ENCODE measurements at regions not wholly inside any gene's neighbourhood (a gene's known extent, or its start where the extent isn't known, plus 50 kb on each side); places are given as distances from the start of the nearest gene placed in this dataset.
"Not testable (repeated sequence)": the region's sequence is repeated elsewhere in the genome, so short reads cannot be mapped to it uniquely, and the experiment has no call there.

GRCh38 chr22:23497889-23498288 is 82.2 kb downstream of the IGLL1 start:
- ATAC-seq; H3K4me3 ChIP-seq; H3K4me1 ChIP-seq (replicated peaks in 1 of 2; ENCODE audit: control insufficient read depth in 2 of 2, insufficient read depth in 2 of 2, low read length in 2 of 2); H2AFZ ChIP-seq (ENCODE audit: low read depth, low read length); FAIRE-seq; H3K4me2 ChIP-seq (ENCODE audit: insufficient read depth, low read length); H3K36me3 ChIP-seq (ENCODE audit: control insufficient read depth, insufficient read depth, low read length); in situ Hi-C loops (cut with MboI); H4K20me1 ChIP-seq (replicated peaks; ENCODE audit: control insufficient read depth, insufficient read depth, low read length); CTCF ChIA-PET (ENCODE audit: low intra/inter-chr PET ratio); H3K27me3 ChIP-seq (ENCODE audit: control insufficient read depth in 2 of 2, insufficient read depth in 2 of 2, low read length in 2 of 2); BruUV-seq (replicated peaks); H3K27ac ChIP-seq (ENCODE audit: extremely low read depth, low read depth, low read length); H3K9me3 ChIP-seq (replicated peaks; ENCODE audit: control insufficient read depth, insufficient read depth, low read depth, low read length); intact Hi-C loops (cut with micrococcal nuclease); H3K79me2 ChIP-seq (ENCODE audit: control insufficient read depth, insufficient read depth, low read length); DNase-seq (ENCODE audit: extremely low read depth in 1 of 4, low spot score in 3 of 4); H3K9me1 ChIP-seq (ENCODE audit: control insufficient read depth, insufficient read depth, low read length); H3K9ac ChIP-seq (ENCODE audit: insufficient read depth in 1 of 2, low read depth in 2 of 2, low read length in 2 of 2): not testable (repeated sequence)
- WGBS (ENCODE audit: insufficient coverage, low coverage, missing lambda C conversion rate), result 25% methylated on average over 5 of the region's 6 CpGs
- POLR2A ChIA-PET, result interaction anchor here (1.0 kb wide), 1 partner anchor 11 kb away, joined by 3 read pairs; no protein-coding TSS in a partner anchor

GRCh38 chr22:23497016-23497885 is 82.8 kb downstream of the IGLL1 start:
- intact Hi-C loops (cut with micrococcal nuclease), result no loop called here
- Histone ChIP-seq H3K4me3 (no peak overlapping the region), H3K4me1 (replicated peaks in 1 of 2; ENCODE audit: control insufficient read depth in 2 of 2, insufficient read depth in 2 of 2, low read length in 2 of 2) (no peaks in the 10 kb centered on the region; a peak in 1 of 5 replicates), H3K36me3 (ENCODE audit: control insufficient read depth, insufficient read depth, low read length) (no peaks in the 10 kb centered on the region), H2AFZ (ENCODE audit: low read depth, low read length) (no peak overlapping the region), H3K9ac (ENCODE audit: insufficient read depth in 1 of 2, low read depth in 2 of 2, low read length in 2 of 2) (no peak overlapping the region), H3K79me2 (ENCODE audit: control insufficient read depth, insufficient read depth, low read length) (no peaks in the 10 kb centered on the region), H3K27me3 (ENCODE audit: control insufficient read depth in 2 of 2, insufficient read depth in 2 of 2, low read length in 2 of 2) (peaks cover 0 to 6% of the 10 kb centered on the region in 2 experiments; a peak in 1 of 5 replicates), H3K9me3 (replicated peaks; ENCODE audit: control insufficient read depth, insufficient read depth, low read depth, low read length) (no peaks in the 10 kb centered on the region), H3K4me2 (ENCODE audit: insufficient read depth, low read length) (no peak overlapping the region), H3K9me1 (ENCODE audit: control insufficient read depth, insufficient read depth, low read length) (no peaks in the 10 kb centered on the region), H4K20me1 (replicated peaks; ENCODE audit: control insufficient read depth, insufficient read depth, low read length) (no peaks in the 10 kb centered on the region), H3K27ac (ENCODE audit: extremely low read depth, low read depth, low read length) (no peak overlapping the region)
- no peak for FAIRE-seq
- TF ChIP-seq RBM25 (IDR thresholded peaks at IDR 0.05; ENCODE audit: low read depth, low read length, severe bottlenecking), result peak; percentile 21
- TF ChIP-seq LARP7 (IDR thresholded peaks at IDR 0.05), result no peak
- DNase-seq (ENCODE audit: extremely low read depth in 1 of 4, low spot score in 3 of 4), result no peak
- ChIA-PET CTCF (ENCODE audit: low intra/inter-chr PET ratio) (no interaction called here), POLR2A (interaction anchor here (1.0 kb wide), 1 partner anchor 12 kb away, joined by 3 read pairs; no protein-coding TSS in a partner anchor)
- no TSS peak for BruUV-seq (replicated peaks)
- in situ Hi-C loops (cut with MboI), result no loop called here
- no peak for ATAC-seq
- 18% methylated on average over 6 of the region's 6 CpGs for WGBS (ENCODE audit: insufficient coverage, low coverage, missing lambda C conversion rate)

All from K562 (cell line).